SU-DHL-6 (cell line): ENCODE measurements at regions not wholly inside any gene's neighbourhood (a gene's known extent, or its start where the extent isn't known, plus 50 kb on each side); places are given as distances from the start of the nearest gene placed in this dataset.

Source experiments
- CTCF ChIP-seq: fragments of 200-600 bp; sonication (generic); IDR thresholded peaks from one replicate; pipeline ENCODE4 v1.5.1; 2017; ENCODE audit warnings: antibody characterized with exemption, mild to moderate bottlenecking, low read length, moderate library complexity; ENCODE audit not compliant: insufficient read depth, poor library complexity, severe bottlenecking
- EZH2phosphoT487 ChIP-seq: fragments of 200-600 bp; sonication (generic), shearing (Covaris generic); conservative IDR thresholded peaks from 2 replicates; pipeline ENCODE4 v1.6.1; 2018; ENCODE audit warnings: mild to moderate bottlenecking, antibody characterized with exemption, low read length, moderate library complexity, mixed read lengths

- TF ChIP-seq CTCF = no peak
- no peak for TF ChIP-seq EZH2phosphoT487
These were observed 364.9 kb downstream of the RPS29 start for GRCh38 chr14:49221316-49221715.
